ENCODE measurements at regions not wholly inside any gene's neighbourhood (a gene's known extent, or its start where the extent isn't known, plus 50 kb on each side); places are given as distances from the start of the nearest gene placed in this dataset.

GRCh38 chr11:133669371-133670053 is 137.2 kb upstream of the OPCML start:
- DNase-seq: no peak
- Mint-ChIP-seq H3K27me3 (ENCODE audit: unreplicated experiment) (no peaks in the 10 kb centered on the region), H3K4me3 (ENCODE audit: low read depth, unreplicated experiment) (no peak overlapping the region), H3K27ac (ENCODE audit: unreplicated experiment) (no peak overlapping the region), H3K36me3 (ENCODE audit: insufficient read depth, unreplicated experiment) (no peaks in the 10 kb centered on the region), H3K9me3 (ENCODE audit: low read depth, unreplicated experiment) (peaks cover 8% of the 10 kb centered on the region), H3K4me1 (ENCODE audit: low read depth, unreplicated experiment) (no peaks in the 10 kb centered on the region)
- TF ChIP-seq CTCF (IDR thresholded peaks at IDR 0.05; ENCODE audit: unreplicated experiment): no peak
- intact Hi-C loops (cut with micrococcal nuclease; ENCODE audit: unreplicated experiment): no loop called here
- BruUV-seq (replicated peaks): no TSS peak
- CTCF ChIA-PET: no interaction called here

GRCh38 chr11:133663135-133663985 is 131.1 kb upstream of the OPCML start:
- CTCF ChIA-PET: no interaction called here
- peaks cover 23% of the 10 kb centered on the region for H3K9me3 Mint-ChIP-seq (ENCODE audit: low read depth, unreplicated experiment)
- intact Hi-C loops (cut with micrococcal nuclease; ENCODE audit: unreplicated experiment): no loop called here

GRCh38 chr11:133661846-133662245 is 129.5 kb upstream of the OPCML start:
- DNase-seq: no peak
- peaks cover 17% of the 10 kb centered on the region for H3K9me3 Mint-ChIP-seq (ENCODE audit: low read depth, unreplicated experiment)

More at GRCh38 chr11:133663135-133663985, 131.1 kb upstream of the OPCML start:
- H3K4me3 Mint-ChIP-seq (ENCODE audit: low read depth, unreplicated experiment): no peak overlapping the region
- no peak for TF ChIP-seq CTCF (IDR thresholded peaks at IDR 0.05; ENCODE audit: unreplicated experiment)
- no peak overlapping the region for H3K27ac Mint-ChIP-seq (ENCODE audit: unreplicated experiment)
- DNase-seq: no peak
- no peaks in the 10 kb centered on the region for H3K27me3 Mint-ChIP-seq (ENCODE audit: unreplicated experiment)
- BruUV-seq (replicated peaks): no TSS peak
- no peaks in the 10 kb centered on the region for H3K4me1 Mint-ChIP-seq (ENCODE audit: low read depth, unreplicated experiment)
- H3K36me3 Mint-ChIP-seq (ENCODE audit: insufficient read depth, unreplicated experiment): no peaks in the 10 kb centered on the region

GRCh38 chr11:133660202-133660568 is 127.9 kb upstream of the OPCML start:
- CTCF ChIA-PET: no interaction called here
- no peak for TF ChIP-seq CTCF (IDR thresholded peaks at IDR 0.05; ENCODE audit: unreplicated experiment)
- no peak for DNase-seq
- Mint-ChIP-seq H3K4me3 (ENCODE audit: low read depth, unreplicated experiment) (no peak overlapping the region), H3K27ac (ENCODE audit: unreplicated experiment) (no peak overlapping the region), H3K36me3 (ENCODE audit: insufficient read depth, unreplicated experiment) (no peaks in the 10 kb centered on the region), H3K27me3 (ENCODE audit: unreplicated experiment) (no peaks in the 10 kb centered on the region), H3K4me1 (ENCODE audit: low read depth, unreplicated experiment) (no peaks in the 10 kb centered on the region), H3K9me3 (ENCODE audit: low read depth, unreplicated experiment) (peaks cover 21% of the 10 kb centered on the region)
- no TSS peak for BruUV-seq (replicated peaks)
- intact Hi-C loops (cut with micrococcal nuclease; ENCODE audit: unreplicated experiment): no loop called here

More at GRCh38 chr11:133661846-133662245, 129.5 kb upstream of the OPCML start:
- no peaks in the 10 kb centered on the region for H3K36me3 Mint-ChIP-seq (ENCODE audit: insufficient read depth, unreplicated experiment)
- no peaks in the 10 kb centered on the region for H3K4me1 Mint-ChIP-seq (ENCODE audit: low read depth, unreplicated experiment)
- TF ChIP-seq CTCF (IDR thresholded peaks at IDR 0.05; ENCODE audit: unreplicated experiment): no peak
- intact Hi-C loops (cut with micrococcal nuclease; ENCODE audit: unreplicated experiment): no loop called here
- no peak overlapping the region for H3K27ac Mint-ChIP-seq (ENCODE audit: unreplicated experiment)
- CTCF ChIA-PET: interaction anchor here (0.5 kb wide), 1 partner anchor 253 kb away, joined by 6 read pairs; no protein-coding TSS in a partner anchor
- no peak overlapping the region for H3K4me3 Mint-ChIP-seq (ENCODE audit: low read depth, unreplicated experiment)
- no TSS peak for BruUV-seq (replicated peaks)
- no peaks in the 10 kb centered on the region for H3K27me3 Mint-ChIP-seq (ENCODE audit: unreplicated experiment)
